Globus pallidus (tissue), 1 donor: ENCODE measurements at regions not wholly inside any gene's neighbourhood (a gene's known extent, or its start where the extent isn't known, plus 50 kb on each side); places are given as distances from the start of the nearest gene placed in this dataset.
"Not testable (repeated sequence)": the region's sequence is repeated elsewhere in the genome, so short reads cannot be mapped to it uniquely, and the experiment has no call there.

Source experiments
- DNase-seq: peaks from one replicate; pipeline ENCODE4 v3.0.0-alpha.2; 2015; ENCODE audit warnings: low spot score

DNA sequence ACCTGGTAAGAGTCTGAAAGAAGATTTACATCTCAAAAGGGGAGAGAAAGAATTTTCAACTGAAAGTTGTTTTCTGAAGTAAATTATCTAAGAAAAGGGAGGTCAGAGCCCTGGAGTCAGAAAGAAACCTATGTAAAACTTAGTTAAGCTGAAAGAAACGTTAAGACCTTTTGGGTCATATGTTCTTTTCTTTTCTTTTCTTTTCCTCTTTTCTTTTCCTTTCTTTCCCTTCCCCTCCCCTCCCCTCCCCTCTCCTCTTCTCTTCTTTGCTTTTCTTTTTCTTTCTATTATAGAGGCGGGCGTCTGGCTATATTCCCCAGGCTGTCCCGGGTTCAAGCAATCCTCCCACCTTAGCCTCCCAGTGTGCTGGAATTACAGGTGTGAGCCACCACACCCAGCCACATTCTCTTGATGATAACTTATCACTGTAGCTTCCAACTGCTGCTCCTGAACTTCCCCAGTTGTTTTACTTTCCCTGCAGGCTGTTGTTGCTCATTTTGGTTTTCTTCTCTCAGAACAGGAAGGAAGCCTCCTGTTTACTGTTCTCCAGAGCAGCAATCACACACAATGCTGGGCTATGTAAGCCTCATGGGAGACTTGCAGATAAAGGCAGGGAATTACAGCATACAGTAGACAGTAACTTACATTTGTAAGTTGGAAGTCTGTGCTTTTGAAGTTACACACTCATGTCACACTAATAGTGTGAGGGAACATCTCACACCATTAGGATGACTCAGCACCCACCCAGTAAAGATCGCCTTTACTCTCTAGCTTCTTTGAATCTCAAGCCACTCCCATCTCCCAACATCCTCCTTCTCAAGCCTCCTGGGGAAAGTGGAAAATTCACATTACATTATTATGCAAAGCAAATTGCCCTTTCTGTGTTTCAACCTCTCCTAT, 2216.6 kb upstream of the WWC1 start:
- no peak for DNase-seq

DNA sequence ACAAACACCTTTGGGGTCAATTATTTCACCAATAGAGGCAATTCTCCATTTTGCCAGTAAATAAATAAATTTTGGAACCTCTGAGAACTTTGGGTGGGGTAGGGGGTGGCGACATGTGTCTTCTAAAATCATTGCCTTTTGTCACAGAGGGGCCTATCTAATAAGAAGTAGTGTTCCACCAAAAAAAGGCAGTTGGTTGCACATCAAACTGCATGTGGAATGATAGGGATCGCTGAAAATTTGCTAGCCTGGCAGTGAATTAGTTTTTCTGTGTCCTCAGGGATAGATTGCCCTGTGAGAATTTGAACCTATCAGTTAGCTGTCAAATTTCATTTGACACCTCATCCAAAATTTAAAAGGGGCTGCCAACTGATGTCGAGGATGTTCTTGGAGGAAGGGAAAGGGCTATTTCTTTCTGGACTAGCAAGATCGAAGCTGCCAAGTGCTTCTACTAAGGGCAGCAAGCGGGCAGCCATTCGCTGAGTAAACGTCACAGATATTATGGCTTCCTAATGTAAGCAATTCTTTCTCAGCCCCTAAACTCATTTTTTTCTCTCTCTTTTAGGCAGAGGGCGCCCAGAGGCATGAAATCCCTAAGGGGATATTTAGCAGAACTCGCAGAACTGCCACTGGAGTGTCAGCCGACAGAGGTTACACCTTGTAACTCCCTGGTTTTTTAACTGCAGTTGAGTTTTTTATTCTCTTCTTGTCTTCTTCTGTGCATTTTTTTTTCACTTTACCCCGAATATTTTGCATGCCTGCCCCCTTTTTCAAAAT, 2208.1 kb upstream of the WWC1 start:
- DNase-seq, result no peak

DNA sequence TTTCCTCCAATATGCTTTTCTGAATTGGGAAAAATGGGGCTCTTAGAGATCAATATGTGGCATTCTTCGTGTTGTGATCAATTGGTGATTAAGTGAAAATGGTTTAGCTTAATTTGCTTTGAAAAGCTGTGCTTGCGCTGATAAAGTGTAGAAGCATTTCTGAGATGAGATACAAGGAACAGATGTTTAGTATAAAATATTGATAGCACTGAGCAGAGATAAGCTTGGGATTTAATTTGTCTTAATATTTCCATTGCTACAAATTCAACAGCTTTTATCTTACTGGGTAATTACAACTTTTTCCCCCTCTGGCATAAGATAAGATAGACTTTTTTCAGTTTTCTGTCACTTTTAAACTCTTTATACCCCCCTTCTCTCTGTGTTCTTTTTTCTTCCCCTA, 2204.9 kb upstream of the WWC1 start:
- DNase-seq, result no peak

DNA sequence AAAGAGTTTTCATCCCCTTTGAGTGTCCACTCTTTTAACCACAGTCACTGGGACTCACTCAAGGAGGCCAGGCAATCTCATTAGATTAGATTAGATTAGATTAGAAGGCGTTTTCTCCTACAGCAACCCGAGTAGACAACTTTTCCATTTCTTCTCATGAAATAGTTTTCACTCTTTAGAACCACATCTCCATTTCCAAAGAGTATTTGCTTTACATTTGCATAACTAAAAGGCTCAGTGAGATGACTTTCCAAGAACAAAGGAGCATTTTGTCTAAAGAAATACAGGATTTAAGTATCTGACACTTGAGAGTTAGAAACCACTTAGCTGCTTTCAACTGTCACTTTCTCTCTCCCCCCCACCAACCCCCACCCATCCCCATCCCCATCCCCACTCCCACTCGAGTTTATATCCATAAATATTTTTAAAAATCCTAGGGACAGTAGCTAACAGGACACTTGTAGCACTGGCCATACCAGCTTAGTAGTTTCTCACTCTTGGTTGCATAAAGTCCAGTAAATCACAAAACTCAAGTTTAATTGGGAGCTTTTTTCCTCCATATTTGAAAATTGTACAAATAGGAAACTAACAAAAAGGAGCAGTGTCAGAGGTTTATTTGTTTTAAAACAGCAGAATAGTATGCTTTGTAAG, 2202.9 kb upstream of the WWC1 start:
- DNase-seq, result no peak

DNA sequence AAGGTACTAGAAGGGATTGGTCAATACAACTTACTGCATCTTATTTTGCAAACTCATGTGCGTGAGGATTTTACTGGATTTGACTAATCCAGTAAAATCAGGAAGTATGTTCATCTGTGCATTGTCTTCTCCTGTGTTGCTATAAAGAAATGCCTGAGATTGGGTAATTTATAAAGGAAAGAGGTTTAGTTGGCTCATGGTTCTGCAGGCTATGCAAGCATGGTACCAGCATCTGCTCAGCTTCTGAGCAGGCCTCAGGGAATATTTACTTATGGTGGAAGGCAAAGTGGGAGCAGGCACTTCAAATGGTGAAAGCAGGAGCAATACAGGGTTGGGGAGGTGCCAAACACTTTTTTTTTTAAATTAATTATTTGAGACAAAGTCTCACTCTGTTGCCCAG, 2199.5 kb upstream of the WWC1 start:
- no peak for DNase-seq

DNA sequence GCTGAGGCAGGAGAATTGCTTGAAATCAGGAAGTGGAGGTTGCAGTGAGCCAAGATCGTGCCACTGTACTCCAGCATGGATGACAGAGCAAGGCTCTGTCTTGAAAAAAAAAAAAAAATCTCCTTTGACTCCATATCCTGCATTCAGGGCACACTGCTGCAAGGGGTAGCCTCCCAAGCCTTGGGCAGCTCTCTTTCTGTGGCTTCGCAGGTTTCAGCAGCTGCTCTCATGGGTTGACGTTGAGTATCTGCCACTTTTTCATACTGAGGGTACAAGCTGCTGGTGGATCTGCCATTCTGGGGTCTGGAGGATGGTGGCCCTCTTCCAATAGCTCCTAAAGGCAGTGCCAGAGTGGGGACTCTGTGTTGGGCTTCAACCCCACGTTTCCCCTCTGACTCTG, 2198.1 kb upstream of the WWC1 start:
- DNase-seq, result no peak

DNA sequence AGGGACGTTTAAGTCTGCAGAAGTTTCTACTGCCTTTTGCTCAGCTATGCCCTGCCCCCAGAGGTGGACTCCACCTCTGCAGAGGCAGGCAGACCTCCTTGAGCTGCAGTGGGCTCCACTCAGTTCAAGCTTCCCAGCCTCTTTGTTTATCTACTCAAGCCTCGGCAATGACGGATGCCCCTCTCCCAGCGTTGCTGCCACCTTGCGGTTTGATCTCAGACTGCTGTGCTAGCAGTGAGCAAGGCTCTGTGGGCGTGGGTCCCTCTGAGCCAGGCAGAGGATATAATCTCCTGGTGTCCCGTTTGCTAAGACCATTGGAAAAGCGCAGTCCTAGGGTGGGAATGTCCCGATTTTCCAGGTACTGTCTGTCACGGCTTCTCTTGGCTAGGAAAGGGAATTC, 2188.5 kb upstream of the WWC1 start:
- no peak for DNase-seq

DNA sequence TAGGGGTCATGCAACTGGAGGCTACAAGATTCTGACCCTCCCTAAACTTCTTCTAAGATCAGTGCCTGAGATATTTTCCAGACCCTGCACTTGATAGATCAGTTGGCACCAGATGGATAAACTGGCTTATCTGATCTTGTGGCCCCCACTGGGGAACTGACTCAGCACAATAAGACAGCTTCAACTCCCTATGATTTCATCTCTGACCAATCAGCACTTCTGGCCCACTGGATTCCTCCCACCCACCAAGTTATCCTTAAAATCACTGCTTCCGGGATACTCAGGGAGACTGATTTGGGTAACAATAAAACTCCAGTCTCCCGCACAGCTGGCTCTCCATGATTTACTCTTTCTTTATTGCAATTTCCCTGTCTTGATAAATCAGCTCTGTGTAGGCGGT, 2180.4 kb upstream of the WWC1 start:
- DNase-seq, result no peak

DNA sequence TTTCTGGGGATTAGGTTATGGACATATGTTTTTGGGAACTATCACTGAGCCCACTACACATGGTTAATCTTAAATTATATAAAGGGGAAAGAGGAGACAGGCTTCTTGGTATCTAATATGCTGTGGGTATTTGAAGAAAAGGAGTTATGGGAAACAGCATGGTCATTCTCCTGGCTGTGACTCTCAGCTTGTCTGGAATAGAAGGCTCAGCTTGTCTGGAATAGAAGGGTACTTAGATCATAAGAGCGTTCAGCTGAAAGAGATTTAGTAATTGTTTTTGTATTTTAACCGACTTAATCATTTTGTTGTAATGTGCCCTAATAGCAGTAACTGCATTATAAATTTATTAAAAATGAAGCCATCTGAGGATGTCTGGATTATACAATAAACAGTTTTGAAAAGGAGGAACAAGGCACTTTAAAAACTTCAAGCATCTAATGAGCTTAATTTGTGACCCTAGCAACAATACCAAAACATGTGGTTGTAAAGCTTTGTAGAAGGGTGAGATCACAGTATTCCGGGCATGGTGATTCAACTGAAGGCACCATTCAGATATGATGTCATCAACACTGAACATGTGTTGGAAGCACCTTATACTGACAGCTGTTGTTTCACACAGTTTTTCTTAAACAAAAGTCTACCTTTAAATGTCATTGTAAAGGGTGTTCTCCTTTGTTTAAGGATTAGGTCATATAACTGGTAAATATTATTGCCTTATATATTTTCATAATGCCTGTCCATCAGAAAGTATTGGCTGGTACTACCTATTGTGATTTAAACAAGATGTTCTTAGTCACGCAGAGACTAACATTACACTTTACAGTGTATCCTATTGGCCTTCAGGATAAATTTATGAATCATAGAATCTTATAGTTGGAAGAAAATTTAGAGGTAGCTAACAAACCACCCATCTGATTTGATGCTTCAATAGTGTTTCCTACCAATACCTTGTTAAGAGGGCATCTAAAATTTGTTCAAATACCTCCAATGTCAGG, 2174.1 kb upstream of the WWC1 start:
- no peak for DNase-seq

DNA sequence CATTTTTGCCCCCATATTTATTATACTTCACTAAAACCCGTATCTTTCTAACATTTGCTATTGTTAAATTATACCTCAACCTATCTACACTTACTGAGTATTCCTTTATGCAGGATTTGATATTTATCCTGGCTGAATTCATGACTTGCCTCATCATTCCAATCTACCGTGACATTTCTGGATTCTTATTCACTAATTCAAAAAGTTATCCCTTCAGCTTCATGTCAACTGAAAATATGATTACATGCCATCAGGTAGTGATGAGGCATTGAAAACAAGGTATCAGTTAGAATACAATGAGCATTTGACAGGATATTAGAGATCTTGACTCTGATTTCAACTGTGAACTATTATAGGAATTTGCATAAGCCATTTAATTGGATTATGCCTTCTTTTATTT, 2171.9 kb upstream of the WWC1 start:
- no peak for DNase-seq

DNA sequence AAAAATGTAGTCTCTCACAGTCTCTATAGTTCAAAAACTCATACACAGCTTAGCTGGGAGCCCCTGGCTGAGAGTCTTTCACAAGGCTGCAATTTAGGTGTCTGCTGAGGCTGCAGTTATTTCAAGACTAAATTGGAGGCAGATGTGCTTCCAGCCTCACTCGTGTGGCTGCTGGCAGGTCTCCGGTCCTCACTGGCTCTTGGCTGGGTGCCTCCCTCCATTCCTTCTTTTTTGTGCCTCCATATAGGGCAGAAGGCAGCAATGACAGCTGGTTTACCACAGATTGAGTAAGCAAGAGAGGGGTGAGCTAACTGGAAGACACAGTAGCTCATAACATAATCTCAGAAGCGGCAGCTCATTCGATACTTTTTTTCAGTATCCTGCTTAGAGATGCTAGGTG, 2167.7 kb upstream of the WWC1 start:
- no peak for DNase-seq

DNA sequence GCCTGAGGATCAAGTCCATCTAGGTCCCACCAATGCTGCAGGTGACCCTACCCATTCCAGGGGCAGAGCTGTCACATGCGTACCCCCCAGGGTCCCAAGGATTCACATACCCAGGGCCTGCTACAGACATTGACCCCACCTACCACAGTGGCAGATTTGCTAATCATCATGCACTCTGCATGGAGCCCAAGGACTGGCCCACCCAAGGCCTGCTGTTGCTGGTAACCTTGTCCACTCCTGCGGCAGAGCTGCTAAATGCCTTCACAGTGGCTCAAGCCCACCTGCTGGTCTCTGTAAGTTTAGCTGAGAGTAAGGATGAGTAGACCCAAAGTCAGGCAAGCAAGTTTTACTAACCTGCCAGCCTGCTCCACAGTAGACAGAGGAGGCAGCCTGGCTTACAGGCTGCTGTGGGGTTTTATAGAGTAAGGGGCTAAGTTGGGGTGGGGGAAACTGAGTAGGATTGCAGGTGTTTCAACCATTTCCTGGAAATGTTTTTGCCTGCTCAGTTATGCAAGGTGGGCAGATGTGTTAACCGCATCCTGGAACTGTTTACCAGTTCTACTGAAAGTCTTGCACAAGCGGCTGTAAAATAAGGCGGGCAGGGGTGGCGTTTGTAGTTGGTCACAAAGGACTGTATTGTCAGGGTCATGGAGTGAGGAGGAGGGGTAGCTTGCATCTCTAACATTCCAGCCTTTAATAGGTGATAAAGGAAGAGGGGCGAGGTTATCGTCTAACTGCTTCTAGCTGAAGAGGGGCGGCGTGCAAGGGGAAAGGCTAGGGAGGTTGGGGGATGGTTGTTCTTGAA, 2163.5 kb upstream of the WWC1 start:
- DNase-seq, result no peak

DNA sequence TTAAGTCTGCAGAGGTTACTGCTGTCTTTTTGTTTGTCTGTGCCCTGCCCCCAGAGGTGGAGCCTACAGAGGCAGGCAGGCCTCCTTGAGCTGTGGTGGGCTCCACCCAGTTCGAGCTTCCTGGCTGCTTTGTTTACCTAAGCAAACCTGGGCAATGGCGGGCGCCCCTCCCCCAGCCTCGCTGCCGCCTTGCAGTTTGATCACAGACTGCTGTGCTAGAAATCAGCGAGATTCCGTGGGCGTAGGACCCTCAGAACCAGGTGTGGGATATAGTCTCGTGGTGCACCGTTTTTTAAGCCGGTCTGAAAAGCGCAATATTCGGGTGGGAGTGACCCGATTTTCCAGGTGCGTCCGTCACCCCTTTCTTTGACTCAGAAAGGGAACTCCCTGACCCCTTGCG, 2146.3 kb upstream of the WWC1 start:
- not testable (repeated sequence) for DNase-seq

DNA sequence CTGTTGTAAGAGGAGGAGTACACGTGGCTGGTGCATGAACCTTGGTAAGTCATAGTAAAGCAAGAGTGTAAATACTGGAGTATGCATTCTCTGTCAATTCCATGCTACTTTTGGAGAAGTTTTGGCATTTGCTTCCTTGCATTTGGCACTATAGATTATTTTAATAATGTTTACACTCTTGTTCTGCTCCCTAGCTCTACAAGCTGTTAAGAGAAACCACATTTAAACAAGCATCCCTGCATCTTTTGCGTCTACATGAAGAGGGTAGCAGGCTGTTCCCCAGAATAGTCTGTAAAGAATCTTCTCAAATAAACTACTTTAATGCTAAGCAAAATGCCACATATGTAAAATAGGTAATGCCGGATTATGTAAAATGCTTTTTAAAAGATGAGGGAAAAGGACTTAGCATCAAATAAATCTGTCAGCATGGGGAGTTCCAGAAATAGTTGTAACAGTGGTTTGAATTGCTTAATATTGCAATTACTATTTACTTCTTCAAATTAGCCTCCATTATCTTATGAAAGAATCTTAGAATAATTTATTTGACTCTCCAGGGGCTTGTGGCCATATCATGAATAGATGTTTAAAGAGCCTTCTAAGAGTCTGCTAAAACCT, 2127.3 kb upstream of the WWC1 start:
- no peak for DNase-seq

DNA sequence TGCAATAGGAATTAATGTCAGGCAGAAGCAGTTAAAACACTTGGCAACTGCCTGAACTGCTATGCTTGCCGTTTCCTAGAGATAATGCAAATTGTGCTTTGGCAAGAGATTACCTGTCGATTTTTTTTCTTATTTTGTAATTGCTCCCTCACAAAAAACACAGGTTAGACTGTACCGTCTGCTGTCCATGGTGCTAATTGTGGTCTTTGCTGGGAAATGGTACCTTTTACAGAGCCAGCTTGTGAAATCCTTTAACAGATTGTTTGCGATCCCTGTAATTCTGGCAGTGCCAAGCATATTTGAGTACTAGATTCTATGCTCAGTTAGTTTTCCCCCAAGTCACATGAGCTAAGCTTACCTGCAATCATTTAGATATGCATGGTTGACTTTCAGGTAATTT, 2125.8 kb upstream of the WWC1 start:
- DNase-seq, result no peak

DNA sequence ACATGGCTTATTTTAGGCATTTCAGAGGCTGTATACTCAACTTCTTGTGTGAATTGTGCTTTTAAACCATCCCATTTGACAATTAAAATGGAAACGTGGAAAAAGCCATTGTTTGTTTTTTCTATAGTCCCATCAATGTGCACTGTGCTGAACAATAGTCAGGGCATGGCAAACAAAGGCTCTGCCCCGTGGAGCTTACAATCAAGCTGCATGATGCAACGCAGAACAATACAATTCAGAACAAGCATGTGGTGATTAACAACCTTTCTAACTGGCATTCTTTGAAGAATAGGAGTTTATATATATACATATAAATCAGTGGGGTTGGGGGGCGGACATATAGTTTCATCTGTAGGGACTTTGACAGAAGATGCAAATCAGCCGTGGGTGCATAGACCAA, 2125.4 kb upstream of the WWC1 start:
- DNase-seq, result no peak

DNA sequence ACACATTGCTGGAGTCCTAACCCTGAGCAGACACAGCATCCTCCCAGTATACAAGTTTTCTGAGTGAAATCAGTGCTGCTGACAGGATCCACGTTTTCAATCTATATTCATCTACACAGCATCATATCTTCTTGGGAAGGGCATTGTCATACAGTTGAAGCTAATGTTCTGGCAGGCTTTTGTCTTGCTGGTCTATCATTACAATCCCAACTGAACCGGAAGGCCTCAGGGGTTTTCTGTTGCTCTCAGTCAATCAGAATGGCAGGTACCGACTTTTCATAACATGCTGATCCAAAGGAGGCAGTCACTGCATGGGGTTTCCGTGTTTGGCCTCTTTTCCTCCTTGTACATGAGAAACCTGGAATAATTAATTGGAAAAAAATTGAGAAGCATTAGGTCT, 2118.8 kb upstream of the WWC1 start:
- no peak for DNase-seq

DNA sequence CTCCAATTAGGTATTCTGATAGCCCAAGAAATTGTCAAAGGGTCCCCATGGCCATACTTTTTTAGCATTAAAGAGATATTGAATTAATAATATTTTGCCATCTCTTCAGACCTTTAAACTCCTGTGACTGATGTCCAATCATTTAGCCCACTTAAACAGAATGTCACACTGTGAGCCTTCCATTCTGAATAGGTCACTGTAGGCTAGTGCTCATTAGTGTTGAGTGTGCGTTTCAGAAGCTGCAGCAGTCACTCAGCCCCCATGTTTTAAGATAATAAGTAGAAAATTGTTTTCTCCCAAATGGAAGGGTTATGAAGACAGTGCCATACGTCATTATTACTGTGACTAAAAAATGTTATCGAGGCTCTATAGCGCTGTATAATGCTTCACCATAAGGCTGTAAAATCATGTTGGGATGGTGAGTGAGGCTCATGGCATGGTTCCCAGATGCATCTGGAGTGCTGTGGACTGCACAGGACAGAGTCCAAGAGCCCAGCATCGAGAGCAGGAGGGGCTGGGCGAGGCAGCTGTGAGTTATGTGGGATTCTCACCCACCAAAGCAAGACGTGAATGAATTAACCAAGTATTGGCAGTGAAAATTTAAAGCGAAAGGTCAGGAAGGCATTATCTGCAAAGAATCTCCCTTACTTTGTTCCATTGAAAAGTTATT, 2112.9 kb upstream of the WWC1 start:
- DNase-seq, result peak; percentile 20

DNA sequence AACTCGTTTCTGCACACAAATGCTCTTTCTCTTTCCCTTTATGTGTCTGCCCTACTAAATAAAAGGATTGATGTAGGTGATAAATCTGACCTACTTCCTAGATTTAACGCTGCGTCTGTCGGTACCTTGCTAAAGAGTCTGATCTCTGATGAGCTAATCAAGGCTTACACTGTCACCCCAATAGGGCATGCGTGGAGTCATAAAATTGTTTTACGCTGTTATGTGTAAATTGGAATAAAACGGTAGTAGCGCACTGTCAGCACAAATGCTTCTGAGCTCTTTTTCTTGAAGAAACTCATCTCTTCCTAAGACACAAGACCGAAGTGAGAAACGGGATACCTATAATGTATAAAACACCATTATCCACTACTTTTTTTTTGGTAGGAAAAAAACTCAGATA, 2106.3 kb upstream of the WWC1 start:
- no peak for DNase-seq
